ENCODE measurements at regions not wholly inside any gene's neighbourhood (a gene's known extent, or its start where the extent isn't known, plus 50 kb on each side); places are given as distances from the start of the nearest gene placed in this dataset.

- DNase-seq (ENCODE audit: low read depth) = no peak
- TF ChIP-seq CTCF (IDR thresholded peaks at IDR 0.05; ENCODE audit: control insufficient read depth, extremely low read depth, insufficient read depth) = no peak
- H3K4me3 ChIP-seq (ENCODE audit: low read depth, low read length) = no peak overlapping the region
These were observed 216.8 kb downstream of the NUP35 start for GRCh38 chr2:183341057-183341456.

GRCh38 chr2:183347969-183348368, 223.7 kb downstream of the NUP35 start:
- no peak for TF ChIP-seq CTCF (IDR thresholded peaks at IDR 0.05; ENCODE audit: control insufficient read depth, extremely low read depth, insufficient read depth)
- DNase-seq (ENCODE audit: low read depth) = no peak
- H3K4me3 ChIP-seq (ENCODE audit: low read depth, low read length) = no peak overlapping the region

GRCh38 chr2:183348492-183348891, 224.2 kb downstream of the NUP35 start:
- H3K4me3 ChIP-seq (ENCODE audit: low read depth, low read length) = no peak overlapping the region
- DNase-seq (ENCODE audit: low read depth) = no peak
- peak; percentile 21; the same call in 1 of the 2 replicates for TF ChIP-seq CTCF (IDR thresholded peaks at IDR 0.05; ENCODE audit: control insufficient read depth, extremely low read depth, insufficient read depth)

- no peak for DNase-seq (ENCODE audit: low read depth)
- H3K4me3 ChIP-seq (ENCODE audit: low read depth, low read length) = no peak overlapping the region
- TF ChIP-seq CTCF (IDR thresholded peaks at IDR 0.05; ENCODE audit: control insufficient read depth, extremely low read depth, insufficient read depth) = no peak
These were observed 224.8 kb downstream of the NUP35 start for GRCh38 chr2:183349091-183349490.

GRCh38 chr2:183359867-183360266, 235.6 kb downstream of the NUP35 start:
- TF ChIP-seq CTCF (IDR thresholded peaks at IDR 0.05; ENCODE audit: control insufficient read depth, extremely low read depth, insufficient read depth) = peak; percentile 28
- no peak overlapping the region for H3K4me3 ChIP-seq (ENCODE audit: low read depth, low read length)
- DNase-seq (ENCODE audit: low read depth) = no peak

GRCh38 chr2:183371545-183371944, 247.3 kb downstream of the NUP35 start:
- DNase-seq (ENCODE audit: low read depth) = no peak
- TF ChIP-seq CTCF (IDR thresholded peaks at IDR 0.05; ENCODE audit: control insufficient read depth, extremely low read depth, insufficient read depth) = no peak

GRCh38 chr2:183375821-183376220, 251.6 kb downstream of the NUP35 start:
- DNase-seq (ENCODE audit: low read depth) = no peak
- H3K4me3 ChIP-seq (ENCODE audit: low read depth, low read length) = no peak overlapping the region
- no peak for TF ChIP-seq CTCF (IDR thresholded peaks at IDR 0.05; ENCODE audit: control insufficient read depth, extremely low read depth, insufficient read depth)

More at GRCh38 chr2:183371545-183371944, 247.3 kb downstream of the NUP35 start:
- H3K4me3 ChIP-seq (ENCODE audit: low read depth, low read length) = no peak overlapping the region

Measured in LNCaP clone FGC (cell line).